NOMO-1 (cell line): ENCODE measurements at regions not wholly inside any gene's neighbourhood (a gene's known extent, or its start where the extent isn't known, plus 50 kb on each side); places are given as distances from the start of the nearest gene placed in this dataset.

Experiments used
- DNase-seq, 2 experiments: peaks; one replicate each; lab custom pipeline; 2025; ENCODE audit not compliant: unreplicated experiment in 2 of 2; lab: John Stamatoyannopoulos, UW

DNA sequence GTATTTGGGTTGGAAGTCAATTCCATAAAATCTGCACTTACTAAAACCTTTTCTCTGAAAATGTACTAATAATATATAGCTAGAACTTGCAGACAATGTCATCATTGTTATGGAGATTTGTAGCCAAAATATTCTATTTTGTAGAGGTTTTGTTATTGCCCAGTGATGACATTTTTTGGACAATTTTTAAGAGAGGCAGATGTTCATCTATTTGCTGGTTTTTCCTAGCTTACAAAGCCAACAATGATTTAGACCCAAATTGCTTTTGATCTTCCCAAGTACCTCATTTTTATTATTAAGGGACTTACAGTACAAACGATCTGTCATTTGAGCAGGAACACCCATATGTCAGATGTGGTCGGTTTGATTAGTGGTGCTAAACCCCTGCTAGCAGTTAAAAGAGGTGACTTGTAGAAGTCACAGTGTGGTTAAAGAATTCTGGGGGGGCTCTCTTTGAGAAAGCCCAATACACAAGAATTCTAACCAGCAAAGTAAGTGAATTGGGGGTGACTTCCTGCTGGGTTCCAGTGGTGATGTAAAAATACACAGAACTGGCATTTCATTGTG, 136.2 kb downstream of the KIT start:
- no peak for DNase-seq
